Panc1 (cell line): ENCODE measurements at regions not wholly inside any gene's neighbourhood (a gene's known extent, or its start where the extent isn't known, plus 50 kb on each side); places are given as distances from the start of the nearest gene placed in this dataset.

Experiments
- ATAC-seq: fragments of 200-7000 bp; cut with Tn5 transposase; 2 replicates; pipeline ENCODE4 v1.9.1; 2020; ENCODE audit warnings: mild to moderate bottlenecking, moderate library complexity
- BruUV-seq: library from RNA; stranded (reverse); fragments of 400-500 nt; replicated peaks from 2 replicates; lab custom pipeline; 2021; lab: Mats Ljungman, UMichigan
- CTCF ChIA-PET: fragments of 300-600 bp; sonication (Branson Sonifier 250); formaldehyde crosslinking; loops from one replicate; lab custom pipeline; 2022; ENCODE audit warnings: antibody characterized with exemption; lab: Charles Lee
- POLR2A ChIA-PET: fragments of 300-600 bp; sonication (Branson Sonifier 250); formaldehyde crosslinking; loops from one replicate; lab custom pipeline; 2022; ENCODE audit warnings: antibody characterized with exemption; lab: Charles Lee
- DNase-seq: peaks from one replicate; pipeline ENCODE4 v3.0.0-alpha.2; 2010; ENCODE audit warnings: low read depth, low spot score
- H3K27ac ChIP-seq: 2 replicates; pipeline ENCODE4 v1.5.1; 2011; ENCODE audit warnings: mild to moderate bottlenecking, low read length, inconsistent platforms
- H3K27me3 ChIP-seq: fragments of 200-500 bp; sonication (Bioruptor generic); 2 replicates; pipeline ENCODE4 v1.6.0; 2014; ENCODE audit warnings: low read length, inconsistent platforms; ENCODE audit not compliant: control insufficient read depth, insufficient read depth
- H3K36me3 ChIP-seq: fragments of 200-500 bp; sonication (Bioruptor generic); 2 replicates; pipeline ENCODE4 v1.5.1; 2014; ENCODE audit warnings: inconsistent platforms, mild to moderate bottlenecking, low read length, moderate library complexity; ENCODE audit not compliant: control insufficient read depth, insufficient read depth
- H3K4me1 ChIP-seq: 2 replicates; pipeline ENCODE4 v1.5.1; 2011; ENCODE audit warnings: inconsistent platforms, mild to moderate bottlenecking, low read length, moderate library complexity; ENCODE audit not compliant: control insufficient read depth, insufficient read depth
- H3K4me3 ChIP-seq, 2 experiments: 2 replicates each; pipeline ENCODE4 v1.5.1; 2011 to 2012; ENCODE audit warnings: low read depth in 2 of 2, low read length in 2 of 2, mild to moderate bottlenecking in 2 of 2, inconsistent platforms in 1 of 2, moderate library complexity in 1 of 2
- H3K9me3 ChIP-seq: fragments of 200-500 bp; sonication (Bioruptor generic); 2 replicates; pipeline ENCODE4 v1.5.1; 2014; ENCODE audit warnings: low read depth, mild to moderate bottlenecking, inconsistent platforms, low read length, moderate library complexity; ENCODE audit not compliant: control insufficient read depth, insufficient read depth
- POLR2AphosphoS5 ChIP-seq: IDR thresholded peaks from 2 replicates; pipeline ENCODE4 v1.6.1; 2012; ENCODE audit warnings: mild to moderate bottlenecking, low read depth, low read length, moderate library complexity
- SIN3A ChIP-seq: IDR thresholded peaks from 2 replicates; pipeline ENCODE4 v1.6.1; 2012; ENCODE audit warnings: low read depth, mild to moderate bottlenecking, low read length, moderate library complexity, borderline replicate concordance; ENCODE audit not compliant: insufficient read depth
- TCF7L2 ChIP-seq: IDR thresholded peaks from 2 replicates; pipeline ENCODE4 v1.6.1; 2011; ENCODE audit warnings: mild to moderate bottlenecking, low read depth, low read length, inconsistent platforms
- in situ Hi-C: cut with HindIII; loops from 2 replicates; pipeline ENCODE4 v1.10.0; 2016; ENCODE audit warnings: low sequenced_read_pairs, low pct_unique_long_range_greater_than_20kb
- intact Hi-C: fragments of 100-400 bp; cut with micrococcal nuclease; formaldehyde crosslinking; loops from one replicate; pipeline ENCODE4 v1.10.0; 2022; ENCODE audit not compliant: unreplicated experiment
- TF ChIP-seq, protein P1 (sequence below): fragments of 450-650 bp; IDR thresholded peaks from 2 replicates; pipeline ENCODE4 v1.5.1; 2017; ENCODE audit warnings: mild to moderate bottlenecking
- TF ChIP-seq, protein P2 (sequence below), 2 experiments: IDR thresholded peaks; 2 replicates each; pipeline ENCODE4 v1.6.1; 2011 to 2012; ENCODE audit warnings: low read depth in 2 of 2, control low read depth in 1 of 2, low read length in 1 of 2, mild to moderate bottlenecking in 1 of 2, moderate library complexity in 1 of 2; ENCODE audit not compliant: insufficient read depth in 1 of 2

DNA sequence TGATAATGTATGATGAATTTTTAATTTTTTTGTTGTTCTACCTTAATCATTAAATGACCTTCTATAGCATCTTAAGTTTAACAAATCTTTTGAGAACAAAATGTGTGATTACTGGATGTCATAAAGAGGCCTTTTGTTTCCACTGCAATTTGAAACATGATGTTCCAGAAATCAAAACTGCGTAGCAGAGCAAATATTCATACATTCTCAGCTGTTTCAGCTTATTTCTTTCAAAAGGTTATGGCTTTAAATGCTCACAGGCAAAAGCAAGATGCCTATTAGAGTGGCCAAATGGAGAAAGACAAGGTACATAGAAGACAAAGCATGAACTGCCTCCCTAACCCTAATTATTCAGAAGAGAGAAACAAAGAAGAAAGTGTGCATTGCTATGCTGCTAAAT is 233.0 kb upstream of the SLC7A11 start:
- no TSS peak for BruUV-seq
- TF ChIP-seq TCF7L2 (no peak), SIN3A (no peak), POLR2AphosphoS5 (no peak)
- TF ChIP-seq, protein P1, sequence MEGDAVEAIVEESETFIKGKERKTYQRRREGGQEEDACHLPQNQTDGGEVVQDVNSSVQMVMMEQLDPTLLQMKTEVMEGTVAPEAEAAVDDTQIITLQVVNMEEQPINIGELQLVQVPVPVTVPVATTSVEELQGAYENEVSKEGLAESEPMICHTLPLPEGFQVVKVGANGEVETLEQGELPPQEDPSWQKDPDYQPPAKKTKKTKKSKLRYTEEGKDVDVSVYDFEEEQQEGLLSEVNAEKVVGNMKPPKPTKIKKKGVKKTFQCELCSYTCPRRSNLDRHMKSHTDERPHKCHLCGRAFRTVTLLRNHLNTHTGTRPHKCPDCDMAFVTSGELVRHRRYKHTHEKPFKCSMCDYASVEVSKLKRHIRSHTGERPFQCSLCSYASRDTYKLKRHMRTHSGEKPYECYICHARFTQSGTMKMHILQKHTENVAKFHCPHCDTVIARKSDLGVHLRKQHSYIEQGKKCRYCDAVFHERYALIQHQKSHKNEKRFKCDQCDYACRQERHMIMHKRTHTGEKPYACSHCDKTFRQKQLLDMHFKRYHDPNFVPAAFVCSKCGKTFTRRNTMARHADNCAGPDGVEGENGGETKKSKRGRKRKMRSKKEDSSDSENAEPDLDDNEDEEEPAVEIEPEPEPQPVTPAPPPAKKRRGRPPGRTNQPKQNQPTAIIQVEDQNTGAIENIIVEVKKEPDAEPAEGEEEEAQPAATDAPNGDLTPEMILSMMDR: no peak
- TF ChIP-seq, protein P2, sequence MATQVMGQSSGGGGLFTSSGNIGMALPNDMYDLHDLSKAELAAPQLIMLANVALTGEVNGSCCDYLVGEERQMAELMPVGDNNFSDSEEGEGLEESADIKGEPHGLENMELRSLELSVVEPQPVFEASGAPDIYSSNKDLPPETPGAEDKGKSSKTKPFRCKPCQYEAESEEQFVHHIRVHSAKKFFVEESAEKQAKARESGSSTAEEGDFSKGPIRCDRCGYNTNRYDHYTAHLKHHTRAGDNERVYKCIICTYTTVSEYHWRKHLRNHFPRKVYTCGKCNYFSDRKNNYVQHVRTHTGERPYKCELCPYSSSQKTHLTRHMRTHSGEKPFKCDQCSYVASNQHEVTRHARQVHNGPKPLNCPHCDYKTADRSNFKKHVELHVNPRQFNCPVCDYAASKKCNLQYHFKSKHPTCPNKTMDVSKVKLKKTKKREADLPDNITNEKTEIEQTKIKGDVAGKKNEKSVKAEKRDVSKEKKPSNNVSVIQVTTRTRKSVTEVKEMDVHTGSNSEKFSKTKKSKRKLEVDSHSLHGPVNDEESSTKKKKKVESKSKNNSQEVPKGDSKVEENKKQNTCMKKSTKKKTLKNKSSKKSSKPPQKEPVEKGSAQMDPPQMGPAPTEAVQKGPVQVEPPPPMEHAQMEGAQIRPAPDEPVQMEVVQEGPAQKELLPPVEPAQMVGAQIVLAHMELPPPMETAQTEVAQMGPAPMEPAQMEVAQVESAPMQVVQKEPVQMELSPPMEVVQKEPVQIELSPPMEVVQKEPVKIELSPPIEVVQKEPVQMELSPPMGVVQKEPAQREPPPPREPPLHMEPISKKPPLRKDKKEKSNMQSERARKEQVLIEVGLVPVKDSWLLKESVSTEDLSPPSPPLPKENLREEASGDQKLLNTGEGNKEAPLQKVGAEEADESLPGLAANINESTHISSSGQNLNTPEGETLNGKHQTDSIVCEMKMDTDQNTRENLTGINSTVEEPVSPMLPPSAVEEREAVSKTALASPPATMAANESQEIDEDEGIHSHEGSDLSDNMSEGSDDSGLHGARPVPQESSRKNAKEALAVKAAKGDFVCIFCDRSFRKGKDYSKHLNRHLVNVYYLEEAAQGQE (IDR thresholded peaks at IDR 0.05; ENCODE audit: insufficient read depth in 1 of 2, low read depth in 2 of 2, low read length in 1 of 2): no peak
- intact Hi-C loops: no loop called here
- DNase-seq (no peak), ATAC-seq (no peak)
- ChIA-PET CTCF (no interaction called here), POLR2A (no interaction called here)
- in situ Hi-C loops: no loop called here
- Histone ChIP-seq H3K27me3 (no peaks in the 10 kb centered on the region), H3K4me3 (no peak overlapping the region), H3K4me1 (no peaks in the 10 kb centered on the region), H3K27ac (no peak overlapping the region), H3K9me3 (no peaks in the 10 kb centered on the region), H3K36me3 (no peaks in the 10 kb centered on the region)

DNA sequence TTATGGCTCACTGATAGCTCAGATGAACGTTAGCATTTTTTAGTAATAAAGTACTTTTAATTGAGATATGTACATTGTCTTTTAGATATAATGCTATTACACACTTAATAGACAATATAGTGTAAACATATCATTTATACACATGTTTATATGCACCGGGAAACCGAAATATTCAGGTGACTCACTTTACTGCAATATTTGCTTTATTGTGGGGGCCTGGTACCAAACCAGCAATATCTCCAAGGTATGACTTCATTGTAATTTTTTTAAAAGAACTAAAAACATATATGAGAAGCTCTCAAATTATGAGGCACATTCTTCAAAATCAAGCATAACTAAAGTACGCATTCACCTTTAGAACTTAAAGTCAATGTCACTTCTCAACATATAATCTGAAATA is 231.2 kb upstream of the SLC7A11 start:
- ATAC-seq (no peak), DNase-seq (no peak)
- Histone ChIP-seq H3K36me3 (no peaks in the 10 kb centered on the region), H3K27ac (no peak overlapping the region), H3K4me1 (no peaks in the 10 kb centered on the region), H3K27me3 (no peaks in the 10 kb centered on the region), H3K9me3 (no peaks in the 10 kb centered on the region), H3K4me3 (no peak overlapping the region)
- BruUV-seq: no TSS peak
- POLR2A ChIA-PET: interaction anchor here (0.6 kb wide), 1 partner anchor 14 kb away, joined by 10 read pairs; no protein-coding TSS in a partner anchor
- in situ Hi-C loops (no loop called here), intact Hi-C loops (no loop called here)
- CTCF ChIA-PET: no interaction called here
- no peak for TF ChIP-seq TCF7L2
- TF ChIP-seq POLR2AphosphoS5: no peak
- TF ChIP-seq, protein P2 (IDR thresholded peaks at IDR 0.05; ENCODE audit: insufficient read depth in 1 of 2, low read depth in 2 of 2, low read length in 1 of 2): no peak
- no peak for TF ChIP-seq SIN3A
- TF ChIP-seq, protein P1: no peak
